ENCODE measurements at regions not wholly inside any gene's neighbourhood (a gene's known extent, or its start where the extent isn't known, plus 50 kb on each side); places are given as distances from the start of the nearest gene placed in this dataset.
A peak's percentile ranks its signal among the peaks of the same experiment; 100 is the strongest.
"Not testable (repeated sequence)": the region's sequence is repeated elsewhere in the genome, so short reads cannot be mapped to it uniquely, and the experiment has no call there.

GRCh38 chrX:77127571-77127970 is 319.6 kb upstream of the FGF16 start:
- DNase-seq (ENCODE audit: extremely low read depth, low read depth), result not testable (repeated sequence)

DNA sequence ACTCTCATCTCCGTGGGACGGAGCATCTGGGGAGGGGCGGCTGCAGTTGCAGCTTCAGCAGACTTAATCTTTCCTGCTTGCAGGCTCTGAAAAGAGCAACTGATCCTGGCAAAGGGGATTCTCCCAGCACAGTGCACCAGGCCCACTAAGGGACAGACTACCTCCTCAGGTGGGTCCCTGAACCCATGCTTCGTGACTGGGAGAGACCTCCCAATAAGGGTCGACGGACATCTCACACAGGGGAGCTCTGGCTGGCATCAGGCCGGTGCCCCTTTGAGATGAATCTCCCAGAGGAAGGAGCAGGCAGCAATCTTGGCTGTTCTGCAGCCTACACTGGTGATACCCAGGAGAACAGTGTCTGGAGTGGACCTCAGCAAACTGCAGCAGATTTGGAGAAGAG is 303.3 kb upstream of the FGF16 start:
- DNase-seq (ENCODE audit: extremely low read depth, low read depth), result no peak

GRCh38 chrX:77160301-77160700 is 286.9 kb upstream of the FGF16 start:
- no peak for DNase-seq (ENCODE audit: extremely low read depth, low read depth)

DNA sequence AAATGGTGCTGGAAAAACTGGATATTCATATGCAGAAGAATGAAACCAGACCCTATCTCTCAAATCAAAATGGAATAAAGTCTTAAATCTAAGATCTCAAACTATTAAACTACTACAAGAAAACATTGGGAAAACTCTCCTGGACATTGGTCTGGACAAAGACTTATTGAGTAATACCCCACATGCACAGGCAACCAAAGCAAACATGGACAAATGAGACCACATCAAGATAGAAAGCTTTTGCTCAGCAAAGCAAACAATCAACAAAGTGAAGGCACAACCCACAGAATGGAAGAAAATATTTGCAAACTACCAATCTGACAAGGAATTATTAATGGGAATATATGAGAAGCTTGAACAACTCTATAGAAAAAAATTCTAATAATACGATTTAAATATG is 284.4 kb upstream of the FGF16 start:
- DNase-seq (ENCODE audit: extremely low read depth, low read depth), result no peak

- peak; percentile 1 for DNase-seq (ENCODE audit: extremely low read depth, low read depth)
Measured at GRCh38 chrX:77167993-77168392, 279.2 kb upstream of the FGF16 start.

DNA sequence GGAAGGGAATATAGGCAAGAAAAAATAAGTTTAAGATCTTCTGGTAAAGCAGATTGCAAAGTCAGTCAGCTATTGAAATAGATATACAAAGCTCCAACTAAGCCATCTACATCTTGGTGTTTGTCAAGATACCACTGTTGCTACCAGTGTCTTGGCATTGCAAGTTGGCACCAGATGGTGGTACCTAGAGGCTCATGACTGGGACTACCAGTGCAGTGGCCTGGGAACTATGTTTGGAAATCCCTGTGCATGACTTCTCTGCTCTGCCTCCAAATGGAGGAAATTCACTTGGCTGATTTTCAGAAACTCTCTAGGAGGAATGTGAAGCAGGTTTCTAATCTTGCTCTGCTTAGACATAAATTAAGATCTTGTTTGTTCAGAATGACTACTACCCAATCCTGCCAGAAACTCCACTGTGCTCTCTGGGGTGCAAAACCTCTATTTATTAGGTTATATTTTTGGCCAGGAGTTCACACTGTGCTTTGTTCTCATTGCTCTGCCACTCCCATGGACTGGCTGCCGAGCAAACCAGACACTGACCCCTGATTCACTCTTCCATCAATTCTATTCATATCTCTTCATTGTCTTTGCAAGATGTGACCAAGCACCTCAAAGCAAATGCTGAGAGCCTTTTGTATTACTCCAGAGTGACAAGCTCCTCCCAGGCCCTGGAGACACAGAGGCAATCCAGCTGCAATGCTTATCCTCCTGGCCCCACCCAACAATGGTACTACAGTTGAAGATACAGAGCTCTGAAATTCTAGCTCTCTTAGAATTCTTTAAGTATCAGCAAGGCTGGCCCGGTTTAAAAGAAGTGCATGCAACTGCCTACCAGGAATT is 272.3 kb upstream of the FGF16 start:
- no peak for DNase-seq (ENCODE audit: extremely low read depth, low read depth)

GRCh38 chrX:77200663-77201062 is 246.5 kb upstream of the FGF16 start:
- no peak for DNase-seq (ENCODE audit: extremely low read depth, low read depth)

DNA sequence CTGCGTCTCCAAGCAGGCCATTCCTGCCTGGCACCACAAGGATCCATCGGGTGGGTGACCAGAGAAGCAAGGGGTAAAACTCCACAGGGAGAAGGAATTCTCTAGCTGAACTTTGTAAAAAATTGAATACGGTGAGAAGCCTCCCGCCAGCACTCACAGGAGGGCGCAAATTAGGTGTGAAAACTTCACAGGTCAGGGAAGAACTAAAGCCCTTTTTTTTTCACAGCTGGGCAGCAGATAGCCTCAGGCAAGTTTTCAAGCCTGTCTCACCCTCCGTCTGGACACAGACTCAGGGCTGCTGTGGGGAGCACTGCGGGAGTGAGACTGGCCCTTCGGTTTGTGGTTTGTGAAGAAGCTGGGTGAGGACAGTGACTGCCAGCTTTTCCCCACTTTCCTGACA is 224.1 kb upstream of the FGF16 start:
- no peak for DNase-seq (ENCODE audit: extremely low read depth, low read depth)

- DNase-seq (ENCODE audit: extremely low read depth, low read depth), result no peak
Measured at GRCh38 chrX:77264490-77264889, 182.7 kb upstream of the FGF16 start.

GRCh38 chrX:77275392-77275791 is 171.8 kb upstream of the FGF16 start:
- DNase-seq (ENCODE audit: extremely low read depth, low read depth), result no peak

DNA sequence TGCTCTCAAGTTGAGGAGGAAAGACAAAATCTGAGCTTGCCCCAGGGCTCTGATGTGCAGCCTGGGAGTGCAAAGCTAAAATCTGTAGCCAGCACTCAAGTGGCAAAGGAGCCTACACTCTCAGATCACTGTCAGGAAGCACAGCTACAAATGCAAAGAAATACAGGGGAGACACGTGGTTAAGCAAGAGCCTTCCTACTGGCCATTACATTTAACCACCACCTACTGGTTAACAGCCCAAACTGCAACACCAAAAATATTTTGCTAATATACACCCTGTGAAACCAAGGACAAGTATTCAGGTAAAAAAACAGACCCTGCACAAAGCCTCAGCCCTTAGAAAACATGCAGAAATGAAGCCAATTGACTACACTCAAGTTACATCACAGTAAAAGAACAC is 170.4 kb upstream of the FGF16 start:
- no peak for DNase-seq (ENCODE audit: extremely low read depth, low read depth)

DNA sequence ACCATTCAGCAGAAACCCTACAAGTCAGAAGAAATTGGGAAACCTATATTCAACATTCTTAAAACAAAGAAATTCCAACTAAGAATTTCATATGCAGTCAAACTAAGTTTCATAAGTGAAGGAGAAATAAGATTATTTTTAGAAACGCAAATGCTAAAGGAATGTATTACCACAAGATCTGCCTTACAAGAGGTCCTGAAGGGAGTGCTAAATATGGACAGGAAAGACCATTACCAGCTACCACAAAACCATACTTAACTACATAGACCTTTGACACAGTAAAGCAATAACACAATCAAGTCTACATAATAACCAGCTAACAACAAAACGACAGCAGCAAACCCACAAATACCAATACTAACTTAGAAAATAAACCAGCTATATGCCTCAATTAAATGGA is 169.3 kb upstream of the FGF16 start:
- no peak for DNase-seq (ENCODE audit: extremely low read depth, low read depth)

GRCh38 chrX:77279373-77279772 is 167.8 kb upstream of the FGF16 start:
- DNase-seq (ENCODE audit: extremely low read depth, low read depth), result not testable (repeated sequence)

- no peak for DNase-seq (ENCODE audit: extremely low read depth, low read depth)
Measured at GRCh38 chrX:77293331-77293995, 153.7 kb upstream of the FGF16 start.

- DNase-seq (ENCODE audit: extremely low read depth, low read depth), result no peak
Measured at GRCh38 chrX:77298296-77298695, 148.9 kb upstream of the FGF16 start.

GRCh38 chrX:77298790-77299189 is 148.4 kb upstream of the FGF16 start:
- DNase-seq (ENCODE audit: extremely low read depth, low read depth), result no peak

- no peak for DNase-seq (ENCODE audit: extremely low read depth, low read depth)
Measured at GRCh38 chrX:77299549-77299948, 147.6 kb upstream of the FGF16 start.

- no peak for DNase-seq (ENCODE audit: extremely low read depth, low read depth)
Measured at GRCh38 chrX:77342004-77342403, 105.2 kb upstream of the FGF16 start.

DNA sequence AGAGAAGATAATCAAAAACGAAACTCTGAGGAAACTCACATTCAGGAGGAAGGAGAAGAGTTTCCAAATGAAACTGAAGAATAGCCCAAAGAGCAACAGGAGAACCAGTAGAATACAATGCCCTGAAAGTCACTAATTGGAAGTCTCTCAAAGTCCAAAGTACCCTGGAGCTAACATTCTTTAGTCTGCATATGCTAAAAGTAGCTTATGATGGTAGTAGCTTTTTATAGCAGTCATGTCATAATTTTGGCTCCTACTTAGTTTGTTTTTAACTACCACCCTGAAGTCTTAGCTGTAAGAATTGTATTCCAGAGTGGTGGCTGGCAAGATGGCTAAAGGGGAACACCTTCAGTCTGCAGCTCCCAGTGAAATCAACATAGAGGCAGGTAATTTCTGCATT is 100.3 kb upstream of the FGF16 start:
- no peak for DNase-seq (ENCODE audit: extremely low read depth, low read depth)

DNA sequence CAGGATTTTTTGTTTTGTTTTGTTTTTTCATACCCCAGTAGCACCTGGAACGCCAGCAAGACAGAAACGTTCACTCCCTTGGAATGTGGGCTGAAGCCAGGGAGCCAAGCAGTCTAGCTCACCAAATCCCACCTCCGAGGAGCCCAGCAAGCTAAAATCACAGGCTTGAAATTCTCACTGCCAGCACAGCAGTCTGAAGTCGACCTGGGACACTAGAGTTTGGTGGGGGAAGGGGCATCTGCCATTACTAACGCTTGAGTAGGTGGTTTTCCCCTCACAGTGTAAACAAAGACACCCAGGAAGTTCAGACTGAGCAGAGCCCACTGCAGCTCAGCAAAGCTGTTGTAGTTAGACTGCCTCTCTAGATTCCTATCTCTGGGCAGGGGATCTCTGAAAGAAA is 99.6 kb upstream of the FGF16 start:
- DNase-seq (ENCODE audit: extremely low read depth, low read depth), result no peak

DNA sequence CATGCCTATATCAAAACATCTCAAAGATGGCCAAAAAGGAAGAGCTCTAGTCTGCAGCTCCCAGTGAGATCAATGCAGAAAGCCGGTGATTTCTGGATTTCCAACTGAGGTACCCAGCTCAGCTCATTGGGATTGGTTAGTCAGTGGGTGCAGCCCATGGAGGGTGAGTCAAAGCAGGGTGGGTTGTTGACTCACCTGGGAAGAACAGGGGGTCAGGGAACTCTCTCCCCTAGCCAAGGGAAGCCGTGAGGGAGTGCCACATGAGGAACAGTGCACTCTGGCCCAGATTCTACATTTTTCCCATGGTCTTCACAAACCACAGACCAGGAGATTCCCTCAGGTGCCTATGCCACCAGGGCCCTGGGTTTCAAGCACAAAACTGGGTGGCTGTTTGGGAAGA is 57.3 kb upstream of the FGF16 start:
- DNase-seq (ENCODE audit: extremely low read depth, low read depth), result no peak

- not testable (repeated sequence) for DNase-seq (ENCODE audit: extremely low read depth, low read depth)
Measured at GRCh38 chrX:77390365-77390764, 56.8 kb upstream of the FGF16 start.

Measured in NCI-H460 (cell line).